ENCODE measurements at regions not wholly inside any gene's neighbourhood (a gene's known extent, or its start where the extent isn't known, plus 50 kb on each side); places are given as distances from the start of the nearest gene placed in this dataset.

- ATAC-seq (peak in 3 of 8 donors; percentile 19 to 70 (median 39)), DNase-seq (no peak)
- H3K27me3 ChIP-seq, result no peaks in the 10 kb centered on the region
- H3K9me3 ChIP-seq, result peaks cover 0 to 12% (median 0%) of the 10 kb centered on the region in 11 donors
- H3K4me1 ChIP-seq, result peaks cover 0 to 36% (median 0%) of the 10 kb centered on the region in 9 donors
- no peak overlapping the region for H3K4me3 ChIP-seq
- H3K27ac ChIP-seq, result peak overlapping the region in 2 of 10 donors; percentile 30 to 39
- intact Hi-C loops (cut with DNase I), result loop anchor here in 1 of 10 donors (10.0 kb wide), 1 partner anchor 156 kb away; no protein-coding TSS in a partner anchor
- TF ChIP-seq CTCF (IDR thresholded peaks at IDR 0.05), result no peak
- WGBS, 2 donors, result 68 to 75% methylated on average over 6 of the region's 6 CpGs
- H3K36me3 ChIP-seq, result no peaks in the 10 kb centered on the region
These were observed 57.7 kb downstream of the LRRC30 start for GRCh38 chr18:7288544-7288943.

GRCh38 chr18:7290077-7290476 is 59.2 kb downstream of the LRRC30 start:
- intact Hi-C loops (cut with DNase I), result no loop called here
- no peak for TF ChIP-seq CTCF (IDR thresholded peaks at IDR 0.05)
- 58 to 64% methylated on average over 3 of the region's 3 CpGs for WGBS, 2 donors

GRCh38 chr18:7291046-7291445 is 60.2 kb downstream of the LRRC30 start:
- WGBS, 2 donors, result 49 to 58% methylated on average over 3 of the region's 3 CpGs

More at GRCh38 chr18:7290077-7290476, 59.2 kb downstream of the LRRC30 start:
- no peak overlapping the region for H3K4me3 ChIP-seq
- no peaks in the 10 kb centered on the region for H3K36me3 ChIP-seq
- no peaks in the 10 kb centered on the region for H3K27me3 ChIP-seq
- H3K4me1 ChIP-seq, result peaks cover 0 to 36% (median 0%) of the 10 kb centered on the region in 9 donors
- ATAC-seq (no peak), DNase-seq (no peak)
- no peak overlapping the region for H3K27ac ChIP-seq
- peaks cover 0 to 26% (median 0%) of the 10 kb centered on the region in 11 donors for H3K9me3 ChIP-seq

GRCh38 chr18:7298149-7298548 is 67.3 kb downstream of the LRRC30 start:
- no peak for TF ChIP-seq CTCF (IDR thresholded peaks at IDR 0.05)
- Histone ChIP-seq H3K9me3 (peaks cover 0 to 81% (median 29%) of the 10 kb centered on the region in 11 donors), H3K36me3 (no peaks in the 10 kb centered on the region), H3K27ac (no peak overlapping the region), H3K4me1 (no peaks in the 10 kb centered on the region), H3K4me3 (no peak overlapping the region), H3K27me3 (no peaks in the 10 kb centered on the region)
- ATAC-seq (no peak), DNase-seq (no peak)
- intact Hi-C loops (cut with DNase I), result no loop called here

More at GRCh38 chr18:7291046-7291445, 60.2 kb downstream of the LRRC30 start:
- intact Hi-C loops (cut with DNase I), result no loop called here
- Histone ChIP-seq H3K36me3 (no peaks in the 10 kb centered on the region), H3K4me1 (peaks cover 0 to 36% (median 0%) of the 10 kb centered on the region in 9 donors), H3K9me3 (peaks cover 0 to 36% (median 7%) of the 10 kb centered on the region in 11 donors), H3K4me3 (no peak overlapping the region), H3K27me3 (no peaks in the 10 kb centered on the region), H3K27ac (peak overlapping the region in 3 of 10 donors; percentile 2 to 30 (median 7))
- TF ChIP-seq CTCF (IDR thresholded peaks at IDR 0.05), result no peak
- DNase-seq, result no peak
- peak in 2 of 8 donors; percentile 23 to 74 for ATAC-seq
